ENCODE measurements at regions not wholly inside any gene's neighbourhood (a gene's known extent, or its start where the extent isn't known, plus 50 kb on each side); places are given as distances from the start of the nearest gene placed in this dataset.
"Not testable (repeated sequence)": the region's sequence is repeated elsewhere in the genome, so short reads cannot be mapped to it uniquely, and the experiment has no call there.

DNA sequence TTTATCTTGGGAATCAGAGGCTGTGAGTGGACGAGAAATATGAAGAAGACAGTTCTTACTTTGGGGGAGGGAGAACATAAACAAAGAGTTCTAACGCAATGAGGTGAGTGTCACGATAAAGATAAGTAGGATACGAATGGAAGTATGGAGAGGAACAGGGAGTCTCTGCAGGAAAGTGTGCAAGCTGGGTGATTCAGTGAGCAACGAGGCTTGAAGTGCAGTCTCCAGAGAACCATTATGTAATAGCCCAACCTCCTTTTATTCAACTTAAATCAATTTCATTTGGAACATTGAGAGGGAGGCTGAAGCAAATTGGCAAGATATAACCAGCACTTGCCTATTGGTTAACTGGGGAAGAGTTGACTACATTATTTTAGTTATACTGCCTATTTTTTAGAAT, 99.3 kb upstream of the PLD5 start:
- TF ChIP-seq, protein P1, sequence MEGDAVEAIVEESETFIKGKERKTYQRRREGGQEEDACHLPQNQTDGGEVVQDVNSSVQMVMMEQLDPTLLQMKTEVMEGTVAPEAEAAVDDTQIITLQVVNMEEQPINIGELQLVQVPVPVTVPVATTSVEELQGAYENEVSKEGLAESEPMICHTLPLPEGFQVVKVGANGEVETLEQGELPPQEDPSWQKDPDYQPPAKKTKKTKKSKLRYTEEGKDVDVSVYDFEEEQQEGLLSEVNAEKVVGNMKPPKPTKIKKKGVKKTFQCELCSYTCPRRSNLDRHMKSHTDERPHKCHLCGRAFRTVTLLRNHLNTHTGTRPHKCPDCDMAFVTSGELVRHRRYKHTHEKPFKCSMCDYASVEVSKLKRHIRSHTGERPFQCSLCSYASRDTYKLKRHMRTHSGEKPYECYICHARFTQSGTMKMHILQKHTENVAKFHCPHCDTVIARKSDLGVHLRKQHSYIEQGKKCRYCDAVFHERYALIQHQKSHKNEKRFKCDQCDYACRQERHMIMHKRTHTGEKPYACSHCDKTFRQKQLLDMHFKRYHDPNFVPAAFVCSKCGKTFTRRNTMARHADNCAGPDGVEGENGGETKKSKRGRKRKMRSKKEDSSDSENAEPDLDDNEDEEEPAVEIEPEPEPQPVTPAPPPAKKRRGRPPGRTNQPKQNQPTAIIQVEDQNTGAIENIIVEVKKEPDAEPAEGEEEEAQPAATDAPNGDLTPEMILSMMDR (IDR thresholded peaks at IDR 0.05; ENCODE audit: borderline replicate concordance, insufficient read depth, low read depth, low read length), result no peak
- no peak overlapping the region for H3K4me3 ChIP-seq (ENCODE audit: low read depth, low read length)

DNA sequence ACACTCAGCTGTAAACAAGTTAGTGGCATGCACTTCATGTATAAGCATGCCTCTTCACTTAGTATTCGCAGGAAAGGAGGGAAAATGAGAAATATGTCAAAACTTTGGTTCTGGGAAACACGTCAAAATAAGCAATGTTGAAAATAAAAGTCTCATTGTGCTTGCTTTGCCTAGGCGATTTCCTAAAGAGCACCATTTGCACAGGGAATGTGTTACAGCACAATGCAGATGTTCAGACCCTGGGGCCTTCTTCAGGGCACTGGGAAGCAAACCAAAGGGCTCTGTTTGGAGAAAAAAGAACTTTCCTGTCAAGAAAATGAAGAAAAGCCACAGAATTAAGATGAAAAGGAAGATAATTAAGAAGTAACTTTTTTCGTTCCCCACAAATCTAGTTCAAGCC, 98.6 kb upstream of the PLD5 start:
- H3K4me3 ChIP-seq (ENCODE audit: low read depth, low read length), result no peak overlapping the region
- TF ChIP-seq, protein P1 (IDR thresholded peaks at IDR 0.05; ENCODE audit: borderline replicate concordance, insufficient read depth, low read depth, low read length), result no peak

GRCh38 chr1:242613266-242613815, 88.8 kb upstream of the PLD5 start:
- TF ChIP-seq, protein P1 (IDR thresholded peaks at IDR 0.05; ENCODE audit: borderline replicate concordance, insufficient read depth, low read depth, low read length), result no peak
- no peak overlapping the region for H3K4me3 ChIP-seq (ENCODE audit: low read depth, low read length)

DNA sequence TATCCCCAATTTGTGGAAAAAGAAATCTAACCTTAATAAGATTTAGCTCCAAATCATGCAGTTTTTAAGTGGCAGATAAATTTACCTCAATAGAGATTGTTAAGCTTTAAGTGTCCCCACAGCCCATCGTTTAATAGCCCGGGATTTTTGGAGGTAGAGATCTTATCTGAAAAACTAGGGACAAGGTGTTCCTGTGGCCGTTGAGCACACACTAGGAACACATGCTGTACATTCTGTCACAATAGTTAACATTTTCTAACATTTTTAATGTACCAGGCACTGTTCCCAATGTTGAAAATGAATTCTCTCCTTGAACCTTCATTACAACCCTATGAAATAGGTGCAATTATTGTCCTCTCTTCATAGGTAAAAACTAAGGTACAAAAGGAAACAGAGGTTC, 85.7 kb upstream of the PLD5 start:
- H3K4me3 ChIP-seq (ENCODE audit: low read depth, low read length), result no peak overlapping the region
- TF ChIP-seq, protein P1 (IDR thresholded peaks at IDR 0.05; ENCODE audit: borderline replicate concordance, insufficient read depth, low read depth, low read length), result no peak

DNA sequence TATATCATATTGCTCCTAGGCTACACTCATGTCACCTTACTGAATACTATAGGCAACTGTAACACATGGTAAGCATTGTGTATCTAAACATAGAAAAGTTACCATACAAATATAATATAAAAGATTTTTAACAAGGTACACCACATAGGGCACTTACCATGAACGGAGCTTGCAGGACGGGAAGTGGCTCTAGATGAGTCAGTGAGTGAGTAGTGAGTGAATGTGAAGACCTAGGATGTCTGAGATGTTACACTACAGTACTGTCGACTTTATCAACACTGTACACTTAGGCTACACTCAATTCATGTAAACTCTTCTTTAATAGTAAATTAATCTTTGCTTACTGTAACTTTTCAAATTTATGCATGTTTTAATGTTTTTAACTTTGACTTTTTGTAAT, 81.0 kb upstream of the PLD5 start:
- no peak overlapping the region for H3K4me3 ChIP-seq (ENCODE audit: low read depth, low read length)
- TF ChIP-seq, protein P1 (IDR thresholded peaks at IDR 0.05; ENCODE audit: borderline replicate concordance, insufficient read depth, low read depth, low read length), result no peak

- no peak overlapping the region for H3K4me3 ChIP-seq (ENCODE audit: low read depth, low read length)
- TF ChIP-seq, protein P1 (IDR thresholded peaks at IDR 0.05; ENCODE audit: borderline replicate concordance, insufficient read depth, low read depth, low read length), result no peak
Observed at GRCh38 chr1:242602001-242602400, 77.5 kb upstream of the PLD5 start.

GRCh38 chr1:242593756-242594155, 69.3 kb upstream of the PLD5 start:
- H3K4me3 ChIP-seq (ENCODE audit: low read depth, low read length), result not testable (repeated sequence)

- TF ChIP-seq, protein P1 (IDR thresholded peaks at IDR 0.05; ENCODE audit: borderline replicate concordance, insufficient read depth, low read depth, low read length), result no peak
- no peak overlapping the region for H3K4me3 ChIP-seq (ENCODE audit: low read depth, low read length)
Observed at GRCh38 chr1:242586360-242586680, 61.8 kb upstream of the PLD5 start.
